KMS-11 (cell line): ENCODE measurements at regions not wholly inside any gene's neighbourhood (a gene's known extent, or its start where the extent isn't known, plus 50 kb on each side); places are given as distances from the start of the nearest gene placed in this dataset.

Experiments used
- H2AFZ ChIP-seq: fragments of 200-600 bp; sonication (generic); 2 replicates; pipeline ENCODE4 v1.6.1; 2016; ENCODE audit warnings: antibody characterized with exemption, mixed run types, low read depth
- H3K27ac ChIP-seq: fragments of 200-600 bp; sonication (generic); 2 replicates; pipeline ENCODE4 v1.6.1; 2016; ENCODE audit warnings: mild to moderate bottlenecking, mixed run types
- H3K27me3 ChIP-seq: fragments of 200-600 bp; sonication (generic); 2 replicates; pipeline ENCODE4 v1.6.1; 2017; ENCODE audit warnings: mild to moderate bottlenecking, low read depth, mixed run types, moderate library complexity; ENCODE audit not compliant: insufficient read depth
- H3K36me3 ChIP-seq: fragments of 200-600 bp; sonication (generic); 2 replicates; pipeline ENCODE4 v1.6.1; 2017; ENCODE audit warnings: mild to moderate bottlenecking, mixed run types; ENCODE audit not compliant: insufficient read depth
- H3K4me1 ChIP-seq: fragments of 200-600 bp; sonication (generic); 2 replicates; pipeline ENCODE4 v1.6.1; 2016; ENCODE audit warnings: mild to moderate bottlenecking, low read depth, mixed run types; ENCODE audit not compliant: poor library complexity, severe bottlenecking
- H3K4me2 ChIP-seq: fragments of 200-600 bp; sonication (generic); 2 replicates; pipeline ENCODE4 v1.7.0; 2016; ENCODE audit warnings: mild to moderate bottlenecking, mixed run types
- H3K4me3 ChIP-seq: fragments of 200-600 bp; sonication (generic); IDR thresholded peaks from 2 replicates; pipeline ENCODE4 v1.6.1; 2017; ENCODE audit warnings: low read depth, low read length, mixed read lengths; ENCODE audit not compliant: insufficient read depth
- H3K79me2 ChIP-seq: fragments of 200-600 bp; sonication (generic); 2 replicates; pipeline ENCODE4 v1.6.1; 2016; ENCODE audit warnings: low read depth, mixed run types; ENCODE audit not compliant: insufficient read depth
- H3K9ac ChIP-seq: fragments of 200-600 bp; sonication (generic); 2 replicates; pipeline ENCODE4 v1.6.1; 2016; ENCODE audit warnings: mild to moderate bottlenecking, mixed run types
- H4K20me1 ChIP-seq: fragments of 200-600 bp; sonication (generic); 2 replicates; pipeline ENCODE4 v1.6.1; 2016; ENCODE audit warnings: mild to moderate bottlenecking, mixed run types; ENCODE audit not compliant: insufficient read depth
- CTCF ChIP-seq: fragments of 200-600 bp; sonication (generic); conservative IDR thresholded peaks from 2 replicates; pipeline ENCODE4 v1.6.1; 2017; ENCODE audit warnings: low read depth, mild to moderate bottlenecking, antibody characterized with exemption, low read length, moderate library complexity, mixed read lengths

- Histone ChIP-seq H3K4me2 (no peak overlapping the region), H3K79me2 (no peaks in the 10 kb centered on the region), H3K27me3 (no peaks in the 10 kb centered on the region), H3K27ac (no peak overlapping the region), H4K20me1 (no peaks in the 10 kb centered on the region), H3K9ac (no peak overlapping the region), H2AFZ (no peak overlapping the region), H3K4me3 (no peak overlapping the region), H3K4me1 (no peaks in the 10 kb centered on the region), H3K36me3 (no peaks in the 10 kb centered on the region)
- TF ChIP-seq CTCF: no peak
Measured at GRCh38 chr2:176885001-176885643, 327.5 kb upstream of the HNRNPA3 start.

DNA sequence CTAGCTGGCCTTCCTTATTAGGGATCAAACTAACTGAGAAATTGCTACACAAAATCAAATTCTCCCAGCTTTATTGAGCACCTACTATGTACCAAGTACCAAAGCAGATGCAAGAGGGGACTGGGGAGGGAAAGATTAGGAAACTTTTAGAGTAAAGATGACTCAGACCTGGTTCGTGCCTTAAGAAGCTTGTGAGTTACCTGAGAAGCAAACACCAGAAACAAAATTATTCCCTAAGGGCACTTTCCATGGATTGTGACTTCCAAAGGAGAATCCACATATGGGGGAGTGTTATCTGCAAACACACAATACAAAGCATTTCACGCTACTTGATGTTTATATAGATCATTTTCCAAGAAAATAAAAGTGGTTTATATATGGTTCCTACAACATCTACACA is 326.9 kb upstream of the HNRNPA3 start:
- Histone ChIP-seq H3K4me1 (no peaks in the 10 kb centered on the region), H3K27ac (no peak overlapping the region), H3K36me3 (no peaks in the 10 kb centered on the region), H3K4me2 (no peak overlapping the region), H3K9ac (no peak overlapping the region), H3K79me2 (no peaks in the 10 kb centered on the region), H4K20me1 (no peaks in the 10 kb centered on the region), H3K27me3 (no peaks in the 10 kb centered on the region), H3K4me3 (no peak overlapping the region), H2AFZ (no peak overlapping the region)
- TF ChIP-seq CTCF: no peak

GRCh38 chr2:176891105-176891504 is 321.5 kb upstream of the HNRNPA3 start:
- no peaks in the 10 kb centered on the region for H3K36me3 ChIP-seq
- no peak overlapping the region for H2AFZ ChIP-seq
- no peak overlapping the region for H3K9ac ChIP-seq
- H3K4me3 ChIP-seq: no peak overlapping the region
- no peak overlapping the region for H3K4me2 ChIP-seq
- H3K79me2 ChIP-seq: no peaks in the 10 kb centered on the region
- no peak for TF ChIP-seq CTCF
- H4K20me1 ChIP-seq: no peaks in the 10 kb centered on the region
- H3K27me3 ChIP-seq: no peaks in the 10 kb centered on the region
- no peaks in the 10 kb centered on the region for H3K4me1 ChIP-seq
- H3K27ac ChIP-seq: no peak overlapping the region

DNA sequence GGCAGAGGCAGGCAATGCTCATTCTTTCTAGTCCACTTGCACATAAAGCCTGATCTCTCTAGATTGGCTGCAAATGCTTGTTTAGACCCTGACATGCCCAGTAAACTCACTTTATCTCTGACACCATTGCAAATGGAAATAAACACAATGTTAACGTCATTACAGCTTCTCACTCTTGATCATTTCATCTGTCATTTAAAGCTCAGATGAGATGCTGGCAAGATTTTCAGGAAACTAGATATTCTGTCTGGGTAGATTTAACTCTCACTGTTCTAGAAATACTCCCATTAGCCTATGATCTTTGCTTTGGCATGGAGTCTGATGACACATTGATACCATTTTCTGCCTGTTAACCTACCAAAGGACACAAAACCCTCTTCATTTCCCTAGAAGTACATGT is 320.7 kb upstream of the HNRNPA3 start:
- Histone ChIP-seq H3K36me3 (no peaks in the 10 kb centered on the region), H3K4me1 (no peaks in the 10 kb centered on the region), H3K79me2 (no peaks in the 10 kb centered on the region), H3K4me3 (no peak overlapping the region), H3K27ac (no peak overlapping the region), H4K20me1 (no peaks in the 10 kb centered on the region), H3K27me3 (no peaks in the 10 kb centered on the region), H3K4me2 (no peak overlapping the region), H3K9ac (no peak overlapping the region), H2AFZ (no peak overlapping the region)
- no peak for TF ChIP-seq CTCF
